ENCODE measurements at regions not wholly inside any gene's neighbourhood (a gene's known extent, or its start where the extent isn't known, plus 50 kb on each side); places are given as distances from the start of the nearest gene placed in this dataset.

DNA sequence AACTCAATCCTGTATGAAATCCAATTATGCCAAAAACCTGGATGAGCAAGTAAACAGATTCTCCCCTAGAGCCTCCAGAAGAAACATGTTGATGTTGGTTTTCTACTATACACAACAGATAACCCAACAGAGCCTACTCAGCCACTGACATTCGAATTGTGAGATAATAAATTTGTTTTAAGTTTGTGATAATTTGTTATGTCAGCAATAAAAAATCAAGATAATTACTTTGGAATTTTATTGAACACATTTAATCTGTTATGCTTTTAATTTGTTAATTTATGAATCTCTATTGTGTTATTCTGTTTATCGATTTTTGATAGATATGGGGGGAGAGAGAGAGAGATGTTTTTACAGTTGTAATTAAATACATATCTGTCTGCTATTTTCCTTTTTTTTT, 1016.1 kb upstream of the PCDH7 start:
- TF ChIP-seq, protein P1, sequence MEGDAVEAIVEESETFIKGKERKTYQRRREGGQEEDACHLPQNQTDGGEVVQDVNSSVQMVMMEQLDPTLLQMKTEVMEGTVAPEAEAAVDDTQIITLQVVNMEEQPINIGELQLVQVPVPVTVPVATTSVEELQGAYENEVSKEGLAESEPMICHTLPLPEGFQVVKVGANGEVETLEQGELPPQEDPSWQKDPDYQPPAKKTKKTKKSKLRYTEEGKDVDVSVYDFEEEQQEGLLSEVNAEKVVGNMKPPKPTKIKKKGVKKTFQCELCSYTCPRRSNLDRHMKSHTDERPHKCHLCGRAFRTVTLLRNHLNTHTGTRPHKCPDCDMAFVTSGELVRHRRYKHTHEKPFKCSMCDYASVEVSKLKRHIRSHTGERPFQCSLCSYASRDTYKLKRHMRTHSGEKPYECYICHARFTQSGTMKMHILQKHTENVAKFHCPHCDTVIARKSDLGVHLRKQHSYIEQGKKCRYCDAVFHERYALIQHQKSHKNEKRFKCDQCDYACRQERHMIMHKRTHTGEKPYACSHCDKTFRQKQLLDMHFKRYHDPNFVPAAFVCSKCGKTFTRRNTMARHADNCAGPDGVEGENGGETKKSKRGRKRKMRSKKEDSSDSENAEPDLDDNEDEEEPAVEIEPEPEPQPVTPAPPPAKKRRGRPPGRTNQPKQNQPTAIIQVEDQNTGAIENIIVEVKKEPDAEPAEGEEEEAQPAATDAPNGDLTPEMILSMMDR (IDR thresholded peaks at IDR 0.05; ENCODE audit: low read depth, low read length) = no peak
- no peak for TF ChIP-seq MAX (IDR thresholded peaks at IDR 0.05; ENCODE audit: low read depth, low read length)
- TF ChIP-seq MYC (IDR thresholded peaks at IDR 0.05; ENCODE audit: low read depth, low read length) = no peak
- no peak for TF ChIP-seq POLR2A (IDR thresholded peaks at IDR 0.05; ENCODE audit: extremely low read depth, insufficient read length)
- no peak overlapping the region for H3K4me3 ChIP-seq (ENCODE audit: low read depth, low read length)
- no peak for DNase-seq (ENCODE audit: low read depth)

DNA sequence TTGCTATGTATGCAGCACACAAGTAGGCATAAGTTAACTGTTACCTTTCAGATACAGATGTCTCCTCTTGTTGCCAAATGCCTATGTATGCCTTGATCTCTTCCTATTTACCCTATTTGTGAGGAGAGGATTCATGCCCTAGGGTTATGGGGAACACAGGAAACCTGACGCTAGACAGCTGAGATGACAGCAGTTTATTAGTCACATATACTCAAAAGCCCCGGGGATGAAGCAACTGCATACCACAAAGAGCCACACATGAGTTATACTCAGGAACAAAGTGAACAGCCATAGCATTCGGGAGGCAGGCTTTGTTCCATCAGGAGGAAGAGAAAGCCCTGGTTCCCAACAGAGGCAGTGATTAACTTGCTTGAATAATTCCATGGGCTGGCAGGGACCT, 1011.7 kb upstream of the PCDH7 start:
- peak; percentile 12 for DNase-seq (ENCODE audit: low read depth)
- TF ChIP-seq MAX (IDR thresholded peaks at IDR 0.05; ENCODE audit: low read depth, low read length) (no peak), MYC (IDR thresholded peaks at IDR 0.05; ENCODE audit: low read depth, low read length) (no peak), POLR2A (IDR thresholded peaks at IDR 0.05; ENCODE audit: extremely low read depth, insufficient read length) (no peak)
- TF ChIP-seq, protein P1 (IDR thresholded peaks at IDR 0.05; ENCODE audit: low read depth, low read length) = no peak
- no peak overlapping the region for H3K4me3 ChIP-seq (ENCODE audit: low read depth, low read length)

- TF ChIP-seq POLR2A (IDR thresholded peaks at IDR 0.05; ENCODE audit: extremely low read depth, insufficient read length) (no peak), MAX (IDR thresholded peaks at IDR 0.05; ENCODE audit: low read depth, low read length) (no peak)
- TF ChIP-seq, protein P1 (IDR thresholded peaks at IDR 0.05; ENCODE audit: low read depth, low read length) = no peak
- DNase-seq (ENCODE audit: low read depth) = no peak
- no peak overlapping the region for H3K4me3 ChIP-seq (ENCODE audit: low read depth, low read length)
These were observed 1009.6 kb upstream of the PCDH7 start for GRCh38 chr4:29710519-29710918.

DNA sequence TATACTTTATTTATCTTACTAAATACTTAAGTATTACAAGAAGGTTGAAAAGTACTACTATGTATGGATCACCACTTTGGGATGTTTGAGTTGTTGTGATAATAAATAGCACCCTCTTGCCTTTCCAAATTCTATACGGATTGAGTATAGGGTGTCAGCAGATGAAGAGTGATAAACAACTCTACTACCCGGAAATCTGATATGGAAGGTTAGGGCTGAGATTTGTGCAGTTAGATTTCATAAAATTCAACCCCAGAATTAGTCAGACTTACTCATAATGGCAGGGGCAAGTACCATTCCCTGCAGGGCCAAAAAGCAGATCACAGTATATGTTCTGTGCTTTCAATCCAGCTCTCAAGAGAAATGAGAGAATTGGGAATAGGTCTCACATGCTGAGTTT, 1008.9 kb upstream of the PCDH7 start:
- TF ChIP-seq MAX (IDR thresholded peaks at IDR 0.05; ENCODE audit: low read depth, low read length) (no peak), MYC (IDR thresholded peaks at IDR 0.05; ENCODE audit: low read depth, low read length) (no peak), POLR2A (IDR thresholded peaks at IDR 0.05; ENCODE audit: extremely low read depth, insufficient read length) (no peak)
- TF ChIP-seq, protein P1 (IDR thresholded peaks at IDR 0.05; ENCODE audit: low read depth, low read length) = no peak
- DNase-seq (ENCODE audit: low read depth) = no peak

GRCh38 chr4:29717287-29718057, 1002.7 kb upstream of the PCDH7 start:
- no peak for DNase-seq (ENCODE audit: low read depth)
- TF ChIP-seq MYC (IDR thresholded peaks at IDR 0.05; ENCODE audit: low read depth, low read length) (no peak), MAX (IDR thresholded peaks at IDR 0.05; ENCODE audit: low read depth, low read length) (no peak), POLR2A (IDR thresholded peaks at IDR 0.05; ENCODE audit: extremely low read depth, insufficient read length) (no peak)
- TF ChIP-seq, protein P1 (IDR thresholded peaks at IDR 0.05; ENCODE audit: low read depth, low read length) = no peak
- no peak overlapping the region for H3K4me3 ChIP-seq (ENCODE audit: low read depth, low read length)

More for the DNA sequence above, 1008.9 kb upstream of the PCDH7 start:
- no peak overlapping the region for H3K4me3 ChIP-seq (ENCODE audit: low read depth, low read length)
